NCI-H345 (cell line): ENCODE measurements at regions not wholly inside any gene's neighbourhood (a gene's known extent, or its start where the extent isn't known, plus 50 kb on each side); places are given as distances from the start of the nearest gene placed in this dataset.
"Not testable (repeated sequence)": the region's sequence is repeated elsewhere in the genome, so short reads cannot be mapped to it uniquely, and the experiment has no call there.

Experiments
- DNase-seq: peaks from one replicate; lab custom pipeline; 2025; lab: John Stamatoyannopoulos, UW

GRCh38 chr2:51779723-51780122 lies 747.8 kb upstream of the NRXN1 start:
- DNase-seq = not testable (repeated sequence)

GRCh38 chr2:51778806-51779205 lies 746.9 kb upstream of the NRXN1 start:
- DNase-seq = no peak

- not testable (repeated sequence) for DNase-seq
Observed at GRCh38 chr2:51774606-51775005, 742.7 kb upstream of the NRXN1 start.

GRCh38 chr2:51760441-51760840 lies 728.5 kb upstream of the NRXN1 start:
- no peak for DNase-seq

GRCh38 chr2:51758081-51758480 lies 726.1 kb upstream of the NRXN1 start:
- DNase-seq = no peak

GRCh38 chr2:51734115-51734514 lies 702.2 kb upstream of the NRXN1 start:
- no peak for DNase-seq

- no peak for DNase-seq
Observed at GRCh38 chr2:51723691-51724090, 691.8 kb upstream of the NRXN1 start.

GRCh38 chr2:51722311-51722710 lies 690.4 kb upstream of the NRXN1 start:
- no peak for DNase-seq

- no peak for DNase-seq
Observed at GRCh38 chr2:51720826-51721225, 688.9 kb upstream of the NRXN1 start.

- no peak for DNase-seq
Observed at GRCh38 chr2:51718881-51719280, 686.9 kb upstream of the NRXN1 start.

GRCh38 chr2:51717312-51717711 lies 685.4 kb upstream of the NRXN1 start:
- DNase-seq = no peak

- DNase-seq = no peak
Observed at GRCh38 chr2:51711766-51712165, 679.8 kb upstream of the NRXN1 start.

GRCh38 chr2:51710222-51710621 lies 678.3 kb upstream of the NRXN1 start:
- DNase-seq = no peak

GRCh38 chr2:51707625-51708024 lies 675.7 kb upstream of the NRXN1 start:
- DNase-seq = no peak

- DNase-seq = no peak
Observed at GRCh38 chr2:51706220-51706619, 674.3 kb upstream of the NRXN1 start.

- no peak for DNase-seq
Observed at GRCh38 chr2:51705417-51705816, 673.5 kb upstream of the NRXN1 start.

- DNase-seq = no peak
Observed at GRCh38 chr2:51698021-51698420, 666.1 kb upstream of the NRXN1 start.

GRCh38 chr2:51697095-51697494 lies 665.2 kb upstream of the NRXN1 start:
- no peak for DNase-seq

- DNase-seq = no peak
Observed at GRCh38 chr2:51695531-51695930, 663.6 kb upstream of the NRXN1 start.

GRCh38 chr2:51693640-51694039 lies 661.7 kb upstream of the NRXN1 start:
- DNase-seq = no peak

GRCh38 chr2:51681854-51682253 lies 649.9 kb upstream of the NRXN1 start:
- DNase-seq = no peak

GRCh38 chr2:51673628-51674027 lies 641.7 kb upstream of the NRXN1 start:
- DNase-seq = no peak

GRCh38 chr2:51667679-51668078 lies 635.7 kb upstream of the NRXN1 start:
- DNase-seq = no peak

- no peak for DNase-seq
Observed at GRCh38 chr2:51662187-51662586, 630.3 kb upstream of the NRXN1 start.

- no peak for DNase-seq
Observed at GRCh38 chr2:51657849-51658248, 625.9 kb upstream of the NRXN1 start.
